ENCODE measurements at regions not wholly inside any gene's neighbourhood (a gene's known extent, or its start where the extent isn't known, plus 50 kb on each side); places are given as distances from the start of the nearest gene placed in this dataset.

DNA sequence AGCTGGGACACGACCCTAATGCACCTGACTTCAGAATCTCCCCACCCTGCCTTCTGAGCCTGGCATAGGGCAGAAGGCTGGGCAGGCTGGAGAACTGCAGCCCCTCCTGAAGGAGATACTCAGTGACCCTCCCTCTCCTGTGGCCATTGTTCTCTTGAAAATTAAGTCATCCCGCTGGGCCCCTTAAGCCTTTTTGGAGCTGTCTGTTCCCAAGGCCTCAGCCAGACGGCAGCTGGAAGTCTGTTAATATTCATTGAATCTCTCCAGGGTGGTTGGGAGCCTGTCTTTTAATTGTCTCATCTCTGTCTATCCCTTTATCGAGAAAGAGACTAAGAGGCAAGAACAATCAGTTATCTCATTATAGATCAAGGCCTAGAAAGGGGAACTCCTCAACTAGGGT is 118.1 kb upstream of the PCBD1 start:
- no peak for ATAC-seq
- TF ChIP-seq, protein P1, sequence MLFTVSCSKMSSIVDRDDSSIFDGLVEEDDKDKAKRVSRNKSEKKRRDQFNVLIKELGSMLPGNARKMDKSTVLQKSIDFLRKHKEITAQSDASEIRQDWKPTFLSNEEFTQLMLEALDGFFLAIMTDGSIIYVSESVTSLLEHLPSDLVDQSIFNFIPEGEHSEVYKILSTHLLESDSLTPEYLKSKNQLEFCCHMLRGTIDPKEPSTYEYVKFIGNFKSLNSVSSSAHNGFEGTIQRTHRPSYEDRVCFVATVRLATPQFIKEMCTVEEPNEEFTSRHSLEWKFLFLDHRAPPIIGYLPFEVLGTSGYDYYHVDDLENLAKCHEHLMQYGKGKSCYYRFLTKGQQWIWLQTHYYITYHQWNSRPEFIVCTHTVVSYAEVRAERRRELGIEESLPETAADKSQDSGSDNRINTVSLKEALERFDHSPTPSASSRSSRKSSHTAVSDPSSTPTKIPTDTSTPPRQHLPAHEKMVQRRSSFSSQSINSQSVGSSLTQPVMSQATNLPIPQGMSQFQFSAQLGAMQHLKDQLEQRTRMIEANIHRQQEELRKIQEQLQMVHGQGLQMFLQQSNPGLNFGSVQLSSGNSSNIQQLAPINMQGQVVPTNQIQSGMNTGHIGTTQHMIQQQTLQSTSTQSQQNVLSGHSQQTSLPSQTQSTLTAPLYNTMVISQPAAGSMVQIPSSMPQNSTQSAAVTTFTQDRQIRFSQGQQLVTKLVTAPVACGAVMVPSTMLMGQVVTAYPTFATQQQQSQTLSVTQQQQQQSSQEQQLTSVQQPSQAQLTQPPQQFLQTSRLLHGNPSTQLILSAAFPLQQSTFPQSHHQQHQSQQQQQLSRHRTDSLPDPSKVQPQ (CRISPR knock-in tag; IDR thresholded peaks at IDR 0.05; ENCODE audit: borderline replicate concordance) = no peak

DNA sequence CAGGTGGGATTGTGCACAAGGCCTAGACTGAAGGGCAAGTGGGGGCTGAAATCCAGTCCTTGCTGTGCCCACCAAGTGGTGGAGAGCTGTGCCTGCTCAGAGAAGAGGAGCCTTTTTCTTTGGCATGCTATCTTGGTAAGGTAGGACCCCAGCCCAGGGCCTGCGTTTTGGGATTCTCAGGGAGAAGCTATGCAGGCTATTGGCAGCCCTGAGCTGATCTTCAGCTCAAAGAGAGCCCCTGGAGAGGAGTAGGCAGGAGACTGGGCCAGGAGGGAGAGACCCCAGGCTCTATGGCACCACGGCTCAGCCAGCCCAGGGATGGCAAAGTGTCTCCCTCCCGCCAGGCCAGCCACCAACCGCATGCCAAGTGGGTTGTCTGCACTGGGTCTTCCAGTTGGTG is 119.2 kb upstream of the PCBD1 start:
- no peak for FAIRE-seq
- ATAC-seq = no peak
- CTCF ChIA-PET (ENCODE audit: low intra/inter-chr PET ratio) = no interaction called here
- intact Hi-C loops (cut with micrococcal nuclease) (no loop called here), in situ Hi-C loops (cut with MboI) (no loop called here)
- no peak overlapping the region for H3K4me3 ChIP-seq
- POLR2A ChIA-PET = no interaction called here
- WGBS (ENCODE audit: insufficient coverage, low coverage, missing lambda C conversion rate) = 0% methylated on average over 4 of the region's 4 CpGs
- H3K27ac ChIP-seq (ENCODE audit: extremely low read depth, low read depth, low read length) = no peak overlapping the region
- BruUV-seq (replicated peaks) = no TSS peak
- no peak overlapping the region for H3K4me2 ChIP-seq (ENCODE audit: insufficient read depth, low read length)
- H4K20me1 ChIP-seq (replicated peaks; ENCODE audit: control insufficient read depth, insufficient read depth, low read length) = peaks cover 20% of the 10 kb centered on the region; the same call in 1 of the 2 replicates
- H3K9me1 ChIP-seq (ENCODE audit: control insufficient read depth, insufficient read depth, low read length) = no peaks in the 10 kb centered on the region
- peaks cover 11 to 57% of the 10 kb centered on the region in 2 experiments; a peak in 4 of 5 replicates for H3K27me3 ChIP-seq (ENCODE audit: control insufficient read depth in 2 of 2, insufficient read depth in 2 of 2, low read length in 2 of 2)
- H3K36me3 ChIP-seq (ENCODE audit: control insufficient read depth, insufficient read depth, low read length) = no peaks in the 10 kb centered on the region
- H3K9me3 ChIP-seq (replicated peaks; ENCODE audit: control insufficient read depth, insufficient read depth, low read depth, low read length) = no peaks in the 10 kb centered on the region
- no peak for DNase-seq (ENCODE audit: extremely low read depth in 1 of 4, low spot score in 3 of 4)
- H2AFZ ChIP-seq (ENCODE audit: low read depth, low read length) = no peak overlapping the region
- H3K79me2 ChIP-seq (ENCODE audit: control insufficient read depth, insufficient read depth, low read length) = no peaks in the 10 kb centered on the region
- H3K9ac ChIP-seq (ENCODE audit: insufficient read depth in 1 of 2, low read depth in 2 of 2, low read length in 2 of 2) = no peak overlapping the region
- no peaks in the 10 kb centered on the region for H3K4me1 ChIP-seq (replicated peaks in 1 of 2; ENCODE audit: control insufficient read depth in 2 of 2, insufficient read depth in 2 of 2, low read length in 2 of 2)
- TF ChIP-seq GATAD2A (IDR thresholded peaks at IDR 0.05) = no peak
- no peak for TF ChIP-seq ARID1B (IDR thresholded peaks at IDR 0.05)
- TF ChIP-seq TAF1 (IDR thresholded peaks at IDR 0.05; ENCODE audit: control insufficient read depth, extremely low read depth, insufficient read depth, low read length, severe bottlenecking) = no peak
- no peak for TF ChIP-seq ELF4 (CRISPR knock-in tag; IDR thresholded peaks at IDR 0.05)
- TF ChIP-seq JUN (IDR thresholded peaks at IDR 0.05; ENCODE audit: borderline replicate concordance, low read depth, low read length) = no peak
- no peak for TF ChIP-seq JUN (CRISPR knock-in tag; IDR thresholded peaks at IDR 0.05; ENCODE audit: borderline replicate concordance)
- TF ChIP-seq KDM2B (CRISPR knock-in tag; IDR thresholded peaks at IDR 0.05) = no peak
- TF ChIP-seq, protein P2, sequence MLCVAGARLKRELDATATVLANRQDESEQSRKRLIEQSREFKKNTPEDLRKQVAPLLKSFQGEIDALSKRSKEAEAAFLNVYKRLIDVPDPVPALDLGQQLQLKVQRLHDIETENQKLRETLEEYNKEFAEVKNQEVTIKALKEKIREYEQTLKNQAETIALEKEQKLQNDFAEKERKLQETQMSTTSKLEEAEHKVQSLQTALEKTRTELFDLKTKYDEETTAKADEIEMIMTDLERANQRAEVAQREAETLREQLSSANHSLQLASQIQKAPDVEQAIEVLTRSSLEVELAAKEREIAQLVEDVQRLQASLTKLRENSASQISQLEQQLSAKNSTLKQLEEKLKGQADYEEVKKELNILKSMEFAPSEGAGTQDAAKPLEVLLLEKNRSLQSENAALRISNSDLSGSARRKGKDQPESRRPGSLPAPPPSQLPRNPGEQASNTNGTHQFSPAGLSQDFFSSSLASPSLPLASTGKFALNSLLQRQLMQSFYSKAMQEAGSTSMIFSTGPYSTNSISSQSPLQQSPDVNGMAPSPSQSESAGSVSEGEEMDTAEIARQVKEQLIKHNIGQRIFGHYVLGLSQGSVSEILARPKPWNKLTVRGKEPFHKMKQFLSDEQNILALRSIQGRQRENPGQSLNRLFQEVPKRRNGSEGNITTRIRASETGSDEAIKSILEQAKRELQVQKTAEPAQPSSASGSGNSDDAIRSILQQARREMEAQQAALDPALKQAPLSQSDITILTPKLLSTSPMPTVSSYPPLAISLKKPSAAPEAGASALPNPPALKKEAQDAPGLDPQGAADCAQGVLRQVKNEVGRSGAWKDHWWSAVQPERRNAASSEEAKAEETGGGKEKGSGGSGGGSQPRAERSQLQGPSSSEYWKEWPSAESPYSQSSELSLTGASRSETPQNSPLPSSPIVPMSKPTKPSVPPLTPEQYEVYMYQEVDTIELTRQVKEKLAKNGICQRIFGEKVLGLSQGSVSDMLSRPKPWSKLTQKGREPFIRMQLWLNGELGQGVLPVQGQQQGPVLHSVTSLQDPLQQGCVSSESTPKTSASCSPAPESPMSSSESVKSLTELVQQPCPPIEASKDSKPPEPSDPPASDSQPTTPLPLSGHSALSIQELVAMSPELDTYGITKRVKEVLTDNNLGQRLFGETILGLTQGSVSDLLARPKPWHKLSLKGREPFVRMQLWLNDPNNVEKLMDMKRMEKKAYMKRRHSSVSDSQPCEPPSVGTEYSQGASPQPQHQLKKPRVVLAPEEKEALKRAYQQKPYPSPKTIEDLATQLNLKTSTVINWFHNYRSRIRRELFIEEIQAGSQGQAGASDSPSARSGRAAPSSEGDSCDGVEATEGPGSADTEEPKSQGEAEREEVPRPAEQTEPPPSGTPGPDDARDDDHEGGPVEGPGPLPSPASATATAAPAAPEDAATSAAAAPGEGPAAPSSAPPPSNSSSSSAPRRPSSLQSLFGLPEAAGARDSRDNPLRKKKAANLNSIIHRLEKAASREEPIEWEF (CRISPR knock-in tag; IDR thresholded peaks at IDR 0.05) = no peak

More for the DNA sequence above, 118.1 kb upstream of the PCBD1 start:
- H3K4me2 ChIP-seq (ENCODE audit: insufficient read depth, low read length) = no peak overlapping the region
- DNase-seq (ENCODE audit: extremely low read depth in 1 of 4, low spot score in 3 of 4) (no peak), FAIRE-seq (no peak)
- H3K9me1 ChIP-seq (ENCODE audit: control insufficient read depth, insufficient read depth, low read length) = no peaks in the 10 kb centered on the region
- no peaks in the 10 kb centered on the region for H3K4me1 ChIP-seq (replicated peaks in 1 of 2; ENCODE audit: control insufficient read depth in 2 of 2, insufficient read depth in 2 of 2, low read length in 2 of 2)
- no peak overlapping the region for H3K4me3 ChIP-seq
- in situ Hi-C loops (cut with MboI) (no loop called here), intact Hi-C loops (cut with micrococcal nuclease) (no loop called here)
- H4K20me1 ChIP-seq (replicated peaks; ENCODE audit: control insufficient read depth, insufficient read depth, low read length) = peaks cover 17% of the 10 kb centered on the region; the same call in 1 of the 2 replicates
- H3K36me3 ChIP-seq (ENCODE audit: control insufficient read depth, insufficient read depth, low read length) = no peaks in the 10 kb centered on the region
- no peak overlapping the region for H2AFZ ChIP-seq (ENCODE audit: low read depth, low read length)
- 0% methylated on average over 4 of the region's 4 CpGs for WGBS (ENCODE audit: insufficient coverage, low coverage, missing lambda C conversion rate)
- no peak overlapping the region for H3K9ac ChIP-seq (ENCODE audit: insufficient read depth in 1 of 2, low read depth in 2 of 2, low read length in 2 of 2)
- peaks cover 11 to 50% of the 10 kb centered on the region in 2 experiments; a peak in 4 of 5 replicates for H3K27me3 ChIP-seq (ENCODE audit: control insufficient read depth in 2 of 2, insufficient read depth in 2 of 2, low read length in 2 of 2)
- ChIA-PET POLR2A (no interaction called here), CTCF (ENCODE audit: low intra/inter-chr PET ratio) (no interaction called here)
- no peaks in the 10 kb centered on the region for H3K9me3 ChIP-seq (replicated peaks; ENCODE audit: control insufficient read depth, insufficient read depth, low read depth, low read length)
- H3K27ac ChIP-seq (ENCODE audit: extremely low read depth, low read depth, low read length) = no peak overlapping the region
- no peaks in the 10 kb centered on the region for H3K79me2 ChIP-seq (ENCODE audit: control insufficient read depth, insufficient read depth, low read length)
- BruUV-seq (replicated peaks) = no TSS peak

Data from K562 (cell line).